Hepatocyte (in vitro differentiated cells): ENCODE measurements at regions not wholly inside any gene's neighbourhood (a gene's known extent, or its start where the extent isn't known, plus 50 kb on each side); places are given as distances from the start of the nearest gene placed in this dataset.

ENCODE experiments used
- DNase-seq: peaks from one replicate; pipeline ENCODE4 v3.0.0-alpha.2; 2016; ENCODE audit warnings: low spot score
- H2AFZ ChIP-seq: fragments of 200-600 bp; sonication (generic); 2 replicates; pipeline ENCODE4 v1.6.0; 2016; ENCODE audit warnings: antibody characterized with exemption, mild to moderate bottlenecking
- H3K27ac ChIP-seq: fragments of 200-600 bp; sonication (generic); 2 replicates; pipeline ENCODE4 v1.5.1; 2016; ENCODE audit warnings: mild to moderate bottlenecking
- H3K27me3 ChIP-seq: fragments of 200-600 bp; sonication (generic); 2 replicates; pipeline ENCODE4 v1.6.1; 2016
- H3K36me3 ChIP-seq: fragments of 200-600 bp; sonication (generic); replicated peaks from 2 replicates; pipeline ENCODE4 v1.5.1; 2016; ENCODE audit warnings: low read depth; ENCODE audit not compliant: insufficient read depth
- H3K4me1 ChIP-seq: fragments of 200-600 bp; sonication (generic); 2 replicates; pipeline ENCODE4 v1.5.1; 2016; ENCODE audit warnings: mild to moderate bottlenecking, moderate library complexity; ENCODE audit not compliant: insufficient read depth
- H3K4me2 ChIP-seq: fragments of 200-600 bp; sonication (generic); 2 replicates; pipeline ENCODE4 v1.6.0; 2016
- H3K4me3 ChIP-seq: fragments of 200-600 bp; sonication (generic); 2 replicates; pipeline ENCODE4 v1.5.1; 2016; ENCODE audit warnings: mild to moderate bottlenecking
- H3K79me2 ChIP-seq: fragments of 200-600 bp; sonication (generic); 2 replicates; pipeline ENCODE4 v1.6.0; 2017; ENCODE audit warnings: mild to moderate bottlenecking
- H3K9me2 ChIP-seq: fragments of 200-600 bp; sonication (generic); replicated peaks from 2 replicates; pipeline ENCODE4 v1.6.0; 2017; ENCODE audit warnings: mild to moderate bottlenecking; ENCODE audit not compliant: insufficient read depth
- H3K9me3 ChIP-seq: fragments of 200-600 bp; sonication (generic); 2 replicates; pipeline ENCODE4 v1.5.1; 2016; ENCODE audit warnings: low read depth, mild to moderate bottlenecking
- H4K20me1 ChIP-seq: fragments of 200-600 bp; sonication (generic); 2 replicates; pipeline ENCODE4 v1.6.0; 2016; ENCODE audit warnings: mild to moderate bottlenecking; ENCODE audit not compliant: insufficient read depth, poor library complexity, severe bottlenecking
- CTCF ChIP-seq: fragments of 200-600 bp; sonication (generic); IDR thresholded peaks from 2 replicates; pipeline ENCODE4 v1.5.1; 2016; ENCODE audit warnings: antibody characterized with exemption, mild to moderate bottlenecking; ENCODE audit not compliant: poor library complexity
- EZH2 ChIP-seq: fragments of 200-600 bp; sonication (generic); IDR thresholded peaks from 2 replicates; pipeline ENCODE4 v1.6.1; 2016; ENCODE audit warnings: antibody characterized with exemption, mild to moderate bottlenecking, borderline replicate concordance
- EZH2phosphoT487 ChIP-seq: fragments of 200-600 bp; sonication (generic); IDR thresholded peaks from one replicate; pipeline ENCODE4 v1.6.1; 2018; ENCODE audit warnings: antibody characterized with exemption, mild to moderate bottlenecking, low read depth, moderate library complexity; ENCODE audit not compliant: unreplicated experiment, severe bottlenecking
- WGBS: methylation state at CpG from one replicate; pipeline ENCODE4 v1.1.6; 2016; ENCODE audit warnings: low lambda C conversion rate; ENCODE audit errors: missing lambda C conversion rate; 5-methylcytosine and 5-hydroxymethylcytosine counted together

- no peaks in the 10 kb centered on the region for H3K79me2 ChIP-seq
- 84% methylated on average over 7 of the region's 7 CpGs for WGBS
- H3K27ac ChIP-seq = no peak overlapping the region
- DNase-seq = no peak
- H2AFZ ChIP-seq = no peak overlapping the region
- H3K4me3 ChIP-seq = no peak overlapping the region
- H3K4me1 ChIP-seq = no peaks in the 10 kb centered on the region
- H3K4me2 ChIP-seq = no peak overlapping the region
- H3K36me3 ChIP-seq = no peaks in the 10 kb centered on the region
- no peaks in the 10 kb centered on the region for H3K9me2 ChIP-seq
- no peaks in the 10 kb centered on the region for H3K27me3 ChIP-seq
- H4K20me1 ChIP-seq = no peaks in the 10 kb centered on the region
- TF ChIP-seq EZH2 (no peak), CTCF (no peak), EZH2phosphoT487 (no peak)
- H3K9me3 ChIP-seq = no peaks in the 10 kb centered on the region
Measured at GRCh38 chr3:5563537-5564277, 376.2 kb downstream of the EDEM1 start.

- TF ChIP-seq EZH2 (no peak), CTCF (no peak), EZH2phosphoT487 (no peak)
- H3K9me3 ChIP-seq = no peaks in the 10 kb centered on the region
- H2AFZ ChIP-seq = no peak overlapping the region
- H3K4me1 ChIP-seq = no peaks in the 10 kb centered on the region
- WGBS = 91% methylated on average over 2 of the region's 2 CpGs
- DNase-seq = no peak
- H3K27me3 ChIP-seq = no peaks in the 10 kb centered on the region
- no peak overlapping the region for H3K4me3 ChIP-seq
- no peaks in the 10 kb centered on the region for H4K20me1 ChIP-seq
- no peaks in the 10 kb centered on the region for H3K9me2 ChIP-seq
- H3K36me3 ChIP-seq = no peaks in the 10 kb centered on the region
- H3K27ac ChIP-seq = no peak overlapping the region
- H3K79me2 ChIP-seq = no peaks in the 10 kb centered on the region
- H3K4me2 ChIP-seq = no peak overlapping the region
Measured at GRCh38 chr3:5564278-5564666, 376.8 kb downstream of the EDEM1 start.

GRCh38 chr3:5565026-5565425 lies 377.5 kb downstream of the EDEM1 start:
- Histone ChIP-seq H3K27ac (no peak overlapping the region), H3K9me3 (no peaks in the 10 kb centered on the region), H4K20me1 (no peaks in the 10 kb centered on the region), H3K4me2 (no peak overlapping the region), H3K79me2 (no peaks in the 10 kb centered on the region), H3K9me2 (no peaks in the 10 kb centered on the region), H3K4me1 (no peaks in the 10 kb centered on the region), H3K36me3 (no peaks in the 10 kb centered on the region), H2AFZ (no peak overlapping the region), H3K27me3 (no peaks in the 10 kb centered on the region), H3K4me3 (no peak overlapping the region)
- WGBS = 57% methylated on average over 4 of the region's 4 CpGs
- peak; percentile 17 for DNase-seq
- TF ChIP-seq EZH2phosphoT487 = no peak
- TF ChIP-seq EZH2 = no peak
- no peak for TF ChIP-seq CTCF
